HG03039 (cell line): ENCODE measurements at regions not wholly inside any gene's neighbourhood (a gene's known extent, or its start where the extent isn't known, plus 50 kb on each side); places are given as distances from the start of the nearest gene placed in this dataset.
"Not testable (repeated sequence)": the region's sequence is repeated elsewhere in the genome, so short reads cannot be mapped to it uniquely, and the experiment has no call there.

Experiments used
- ATAC-seq: cut with Tn5 transposase; IDR thresholded peaks from one replicate; pipeline ENCODE4 v1.9.1; 2021; ENCODE audit warnings: mild to moderate bottlenecking, moderate library complexity; ENCODE audit not compliant: unreplicated experiment

DNA sequence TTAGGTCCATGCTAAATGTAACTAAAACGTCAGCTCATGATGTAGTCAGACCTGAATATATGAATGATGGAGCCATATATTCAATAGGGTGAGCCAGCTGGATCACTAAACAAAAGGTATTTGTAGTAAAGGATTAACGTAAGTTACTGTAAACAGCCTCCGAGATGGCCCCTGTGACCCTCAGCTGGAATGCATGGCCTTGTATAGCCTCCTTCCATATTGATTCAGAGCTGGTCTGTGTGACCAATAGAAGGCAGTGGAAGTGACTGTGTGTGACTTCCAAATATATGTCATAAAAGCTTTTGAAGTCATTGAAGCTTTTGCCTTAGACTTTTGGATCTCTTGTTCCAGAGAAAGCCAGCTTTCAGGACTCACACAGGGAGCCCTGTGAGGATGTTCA is 154.4 kb upstream of the CHD1 start:
- no peak for ATAC-seq

DNA sequence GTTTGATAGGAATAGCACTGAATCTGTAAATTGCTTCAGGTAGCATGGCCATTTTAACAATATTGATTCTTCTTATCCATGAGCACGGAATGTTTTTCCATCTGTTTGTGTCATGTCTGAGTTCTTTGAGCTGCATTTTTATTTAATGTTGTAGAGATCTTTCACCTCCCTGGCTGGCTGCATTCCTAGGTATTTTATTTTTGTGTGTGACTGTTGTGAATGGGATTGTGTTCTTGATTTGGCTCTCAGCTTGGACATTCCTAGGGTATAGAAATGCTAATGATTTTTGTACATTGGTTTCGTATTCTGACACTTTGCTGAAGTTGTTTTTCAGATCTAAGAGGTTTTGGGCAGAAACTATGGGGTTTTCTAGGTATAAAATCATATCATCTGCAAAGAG is 152.9 kb upstream of the CHD1 start:
- ATAC-seq = no peak

DNA sequence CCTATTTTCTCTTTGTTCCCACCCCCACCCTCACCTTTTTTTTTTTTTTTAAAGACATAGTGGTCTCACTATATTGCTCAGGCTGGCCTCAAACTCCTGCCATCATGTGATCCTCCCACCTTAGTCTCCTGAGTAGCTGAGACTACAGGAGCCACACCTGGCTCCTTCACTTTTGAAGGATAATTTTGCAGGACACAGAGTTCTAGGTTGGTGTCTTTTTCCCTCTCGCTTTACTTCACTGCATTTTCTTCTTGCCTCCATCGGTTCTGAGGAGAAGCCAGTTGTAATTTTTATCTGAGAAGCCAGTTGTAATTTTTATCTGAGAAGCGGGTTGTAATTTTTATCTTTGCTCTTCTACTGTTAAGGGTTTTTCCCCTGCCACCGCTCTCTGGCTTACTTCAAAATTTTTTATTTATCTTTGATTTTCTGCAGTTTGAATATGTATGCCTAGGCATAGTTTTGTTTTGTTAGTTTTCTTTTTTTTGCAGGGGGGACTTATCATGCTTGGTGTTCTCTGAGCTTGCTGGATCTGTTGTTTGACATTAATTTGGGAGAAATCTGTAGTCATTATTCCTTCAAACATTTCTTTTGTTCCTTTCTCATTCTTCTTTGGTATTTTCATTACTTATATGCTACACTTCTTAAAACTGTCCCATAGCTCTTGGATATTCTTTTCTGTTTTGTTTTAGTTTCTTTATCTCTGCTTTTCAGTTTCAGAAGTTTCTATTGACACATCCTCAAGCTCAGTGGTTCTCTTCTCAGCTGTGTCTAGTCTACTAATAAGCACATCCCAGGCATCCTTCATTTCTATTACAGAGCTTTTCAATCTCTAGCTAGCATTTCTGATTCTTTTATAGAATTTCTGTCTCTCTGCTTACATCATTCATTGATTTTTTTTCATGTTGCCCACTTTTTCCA is 148.2 kb upstream of the CHD1 start:
- peak; percentile 77 for ATAC-seq

DNA sequence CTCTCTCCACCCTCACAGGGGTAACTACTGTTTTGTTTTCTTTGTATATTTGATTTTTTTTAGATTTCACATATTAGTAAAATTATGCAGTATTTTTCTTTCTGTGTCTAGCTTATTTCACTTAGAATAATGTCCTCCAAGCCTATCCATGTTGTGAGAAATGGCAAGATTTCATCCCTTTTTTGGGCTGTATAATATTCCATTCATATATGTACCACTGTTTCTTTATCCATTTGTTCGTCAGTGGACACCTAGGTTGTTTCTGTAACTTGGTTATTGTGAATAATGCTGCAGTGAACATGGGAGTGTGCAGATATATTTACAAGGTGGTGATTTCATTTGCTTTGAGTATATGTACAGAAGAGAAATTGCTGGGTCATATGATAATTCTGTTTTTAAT is 144.0 kb upstream of the CHD1 start:
- no peak for ATAC-seq

DNA sequence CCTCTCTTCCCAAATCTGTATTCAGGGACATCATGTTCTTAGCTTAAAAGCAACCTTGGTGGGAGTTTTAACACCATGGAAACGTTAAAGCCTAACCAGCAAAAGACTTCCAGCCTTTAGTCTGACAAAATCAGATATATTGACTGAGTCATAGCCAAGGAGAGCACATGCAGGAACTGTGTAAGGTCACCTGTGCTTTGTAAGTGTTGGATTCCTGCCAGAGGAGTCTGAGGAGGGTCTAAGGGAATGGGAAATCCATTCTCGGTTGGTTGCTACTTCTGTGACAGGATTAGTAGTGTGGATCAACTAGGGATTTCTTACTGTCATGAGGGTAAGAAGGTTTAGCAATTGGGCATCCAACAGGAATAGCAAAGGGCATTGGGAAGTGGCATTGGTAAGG is 142.0 kb upstream of the CHD1 start:
- no peak for ATAC-seq

DNA sequence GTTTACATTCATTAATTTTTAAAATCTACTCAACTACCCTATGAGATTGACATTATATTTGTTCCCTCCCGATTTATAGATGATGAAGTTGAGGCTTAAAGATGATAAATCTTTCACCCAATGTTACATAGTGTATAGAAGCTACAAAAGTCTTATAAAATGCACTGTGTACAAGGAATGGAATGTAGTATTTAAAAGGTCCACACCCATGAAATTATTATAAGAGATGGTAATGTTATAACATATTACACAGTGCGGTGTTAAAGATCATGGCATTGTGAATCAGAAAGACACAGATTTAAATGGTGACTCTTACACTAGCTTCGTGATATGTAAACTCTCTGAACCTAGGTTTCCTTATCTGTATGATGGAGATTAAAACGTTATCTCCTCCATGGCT is 141.6 kb upstream of the CHD1 start:
- ATAC-seq = no peak

DNA sequence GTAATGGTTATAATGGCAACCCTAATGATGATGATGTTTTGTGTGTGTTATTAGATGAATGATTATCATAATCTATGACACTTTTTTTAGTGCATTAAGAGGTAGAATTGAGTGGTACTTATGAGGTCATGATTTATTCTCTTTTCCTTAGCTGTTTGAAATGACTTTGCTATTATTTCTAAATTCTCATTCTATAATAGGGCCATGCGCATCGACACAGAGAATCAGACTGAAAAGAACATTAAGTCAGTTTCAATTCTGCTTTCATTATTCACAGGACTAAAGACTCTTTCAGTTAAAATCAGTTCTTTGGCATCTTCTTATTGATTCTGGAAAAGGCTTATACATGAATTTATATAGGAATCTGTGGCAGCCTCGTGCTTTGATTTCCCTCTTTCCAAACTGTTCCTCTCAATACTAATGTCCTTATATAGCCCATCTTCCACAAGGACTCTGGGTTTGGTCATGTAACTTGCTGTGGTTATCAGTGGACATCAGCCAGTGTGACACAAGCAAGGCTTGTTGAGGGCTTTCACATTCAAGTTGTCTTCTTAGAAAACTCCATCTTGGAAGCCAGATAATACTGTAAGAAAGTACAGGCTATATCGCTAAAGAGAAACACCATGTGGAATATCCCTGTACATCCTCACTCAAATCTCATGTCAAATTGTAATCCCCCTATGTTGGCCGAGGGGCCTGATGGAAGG is 140.3 kb upstream of the CHD1 start:
- peak; percentile 77 for ATAC-seq

DNA sequence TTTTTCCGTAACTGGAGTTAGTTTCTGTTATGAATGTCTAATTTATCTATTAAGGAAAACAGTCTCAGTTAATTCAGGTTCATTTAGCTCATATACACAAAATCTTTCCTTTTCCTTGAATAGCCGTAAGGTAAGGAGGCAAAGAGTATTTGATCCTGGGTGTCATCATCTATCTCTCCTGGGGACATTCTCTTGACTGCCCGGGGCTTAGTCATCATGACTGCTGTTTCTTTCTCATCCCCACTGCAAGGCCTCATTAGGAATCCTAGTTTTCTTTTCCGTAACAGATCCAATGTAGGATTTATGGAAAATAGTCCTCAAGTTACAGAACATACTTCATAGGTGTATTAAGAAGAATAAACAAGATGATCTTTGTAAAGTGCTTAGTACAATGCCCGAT is 134.9 kb upstream of the CHD1 start:
- ATAC-seq = no peak

DNA sequence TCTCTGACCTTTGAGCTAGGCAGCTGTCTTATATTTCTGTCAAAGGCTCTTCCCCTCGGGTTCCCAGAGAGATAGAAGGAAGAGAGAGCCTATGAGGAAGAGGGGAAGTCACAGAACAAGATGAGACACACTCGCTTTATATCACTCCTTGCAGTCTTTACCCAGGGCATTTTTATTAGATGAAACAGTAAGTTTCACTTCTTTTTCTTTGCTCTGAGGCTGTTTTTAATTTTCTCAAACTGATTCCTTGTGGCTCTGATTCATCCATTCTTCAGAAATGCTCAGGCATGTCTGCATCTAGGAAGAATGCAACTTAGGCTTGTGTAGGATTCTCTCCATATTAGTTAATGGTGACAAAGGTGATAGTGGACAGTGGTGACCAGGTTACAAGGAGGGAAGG is 132.9 kb upstream of the CHD1 start:
- no peak for ATAC-seq

DNA sequence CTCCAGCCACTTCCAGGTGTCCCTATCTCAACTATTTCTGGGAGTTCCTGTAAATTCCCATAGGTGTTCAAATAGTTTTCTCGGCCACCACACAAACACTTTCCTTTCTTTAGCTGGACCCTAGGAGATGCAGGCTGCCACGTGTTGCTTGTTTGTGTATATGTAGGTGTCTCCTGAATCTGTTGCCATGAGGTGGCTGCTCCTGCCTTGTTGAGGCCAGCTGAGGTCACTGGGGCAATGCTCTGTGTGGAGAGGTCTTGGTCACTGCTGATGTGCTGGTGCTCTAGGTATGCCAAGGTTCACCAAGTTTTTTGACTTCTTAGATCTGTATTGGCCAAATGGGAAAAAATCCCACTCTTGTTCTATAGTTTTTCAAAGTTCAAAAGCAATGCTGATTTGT is 132.5 kb upstream of the CHD1 start:
- no peak for ATAC-seq

DNA sequence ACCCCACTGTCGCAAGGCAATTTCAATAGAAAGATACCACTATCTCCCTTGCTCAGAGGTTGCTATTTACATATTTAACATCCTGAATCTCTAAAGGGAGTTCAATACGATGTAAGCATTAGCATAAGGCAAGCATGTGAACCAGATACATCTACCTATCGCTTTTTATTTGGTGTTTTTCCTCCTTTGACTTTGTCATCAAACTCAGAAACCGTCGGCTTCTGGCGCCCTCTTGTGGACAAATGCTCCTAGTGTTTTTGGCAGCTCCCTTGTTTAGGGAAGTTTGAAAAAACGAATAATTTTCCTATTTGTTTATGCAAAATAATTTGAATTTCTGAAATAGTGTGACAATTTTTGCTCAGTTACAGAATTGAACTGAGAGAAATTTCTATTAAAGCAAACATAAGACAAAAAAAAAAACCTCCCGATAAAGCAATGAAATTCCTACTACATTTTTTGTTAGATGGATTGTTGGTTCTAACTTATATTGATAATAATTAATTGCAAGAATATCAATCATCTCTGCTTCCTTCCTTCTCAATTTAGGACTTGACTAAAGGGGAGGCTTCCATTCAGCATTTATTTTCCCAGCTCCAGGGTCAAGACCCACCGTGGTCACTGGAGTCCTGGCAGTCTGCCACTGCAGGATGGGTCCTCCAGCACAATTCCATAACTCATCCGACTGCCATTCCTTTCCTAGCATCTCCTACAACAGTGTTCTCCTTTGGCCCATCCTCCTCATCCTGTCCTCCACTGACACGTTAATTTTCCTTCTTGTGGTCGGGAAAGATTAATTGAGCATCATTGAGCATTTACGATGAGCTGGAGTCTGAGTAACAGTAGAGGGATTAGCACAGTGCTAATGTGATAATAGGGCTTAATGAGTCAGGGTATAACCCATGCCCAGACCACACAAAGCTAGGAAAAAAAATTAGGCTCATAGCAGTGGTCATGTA is 131.8 kb upstream of the CHD1 start:
- ATAC-seq = peak; percentile 39

DNA sequence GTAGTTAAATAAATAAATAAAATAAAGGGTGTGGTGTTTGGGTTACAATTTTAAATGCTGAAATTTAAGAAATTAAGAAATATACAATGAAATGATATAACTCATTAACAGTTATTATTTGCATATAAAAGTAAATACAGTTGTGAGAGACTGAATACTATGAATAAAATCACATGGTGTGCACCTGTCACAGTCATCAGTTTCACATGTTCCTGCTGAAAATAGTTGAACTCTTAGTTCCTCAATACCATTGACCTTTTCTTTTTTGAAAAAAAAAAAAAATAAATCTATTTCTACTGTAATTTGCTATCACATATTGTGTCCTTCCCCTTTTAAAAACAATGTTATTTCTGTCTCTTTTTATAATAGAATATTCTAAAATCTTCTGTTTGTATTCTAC is 130.9 kb upstream of the CHD1 start:
- ATAC-seq = peak; percentile 53

DNA sequence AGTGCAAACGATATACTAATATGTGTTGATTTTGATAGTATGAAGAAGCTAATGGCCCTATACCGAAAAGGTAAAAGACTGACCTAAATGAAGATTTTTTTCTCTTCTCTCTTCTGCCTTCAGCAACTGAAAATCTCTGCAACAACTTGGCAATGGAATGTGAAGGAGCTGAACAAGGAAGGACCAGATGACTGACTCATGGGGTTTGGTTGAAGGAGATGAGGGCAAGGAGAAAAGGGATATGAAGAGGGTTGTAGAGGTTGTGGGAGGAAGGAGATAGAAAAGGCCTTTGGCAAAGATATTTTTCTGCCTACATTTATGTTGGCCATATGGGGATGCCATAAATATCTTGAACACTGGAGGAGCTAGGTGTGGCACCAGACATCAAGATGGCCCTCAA is 129.7 kb upstream of the CHD1 start:
- ATAC-seq = no peak

DNA sequence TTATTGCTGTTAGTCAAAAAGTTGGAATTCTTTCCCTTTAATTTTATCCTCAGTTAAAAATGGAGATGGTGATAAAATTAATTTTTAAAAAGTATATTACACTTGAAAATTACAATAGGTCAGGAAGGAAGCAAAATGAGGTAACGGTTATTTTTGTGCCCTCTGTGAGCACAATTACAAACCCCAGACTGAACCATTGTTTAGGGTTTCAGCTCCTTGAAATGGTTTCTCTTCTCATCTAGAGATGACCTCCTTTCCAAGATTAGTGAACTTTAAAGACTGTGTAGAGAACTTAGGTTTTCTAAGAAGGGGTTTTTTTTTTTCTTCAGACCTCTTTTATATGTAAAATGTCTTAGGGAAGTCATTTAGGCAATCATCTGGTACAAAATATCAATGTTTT is 126.2 kb upstream of the CHD1 start:
- no peak for ATAC-seq

DNA sequence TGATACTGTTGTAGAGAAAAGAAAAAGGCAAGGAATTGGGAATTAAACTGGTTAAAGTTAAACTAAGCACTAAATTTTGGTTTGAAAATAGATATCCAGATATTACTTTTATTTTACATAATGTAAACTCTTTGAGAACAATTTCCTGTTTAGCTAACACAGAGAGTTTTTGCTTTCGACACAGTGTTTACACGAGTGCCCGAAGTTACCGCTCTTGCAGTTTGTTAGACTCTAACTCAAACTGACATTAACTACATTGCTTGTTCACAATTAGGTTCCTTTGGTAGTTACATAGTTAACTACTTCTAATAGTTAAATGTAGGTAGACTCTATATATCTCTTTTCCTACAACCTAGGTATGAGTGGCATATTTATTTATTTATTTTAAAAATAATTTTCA is 117.1 kb upstream of the CHD1 start:
- ATAC-seq = no peak

DNA sequence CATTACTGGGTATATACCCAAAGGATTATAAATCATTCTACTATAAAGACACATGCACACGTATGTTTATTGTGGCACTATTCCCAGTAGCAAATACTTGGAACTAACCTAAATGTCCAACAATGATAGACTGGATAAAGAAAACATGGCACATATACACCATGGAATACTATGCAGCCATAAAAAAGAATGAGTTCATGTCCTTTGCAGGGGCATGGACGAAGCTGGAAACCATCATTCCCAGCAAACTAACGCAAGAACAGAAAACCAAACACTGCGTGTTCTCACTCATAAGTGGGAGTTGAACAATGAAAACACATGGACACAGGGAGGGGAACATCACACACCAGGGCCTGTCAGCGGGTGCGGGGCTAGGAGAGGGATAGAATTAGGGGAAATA is 114.5 kb upstream of the CHD1 start:
- ATAC-seq = not testable (repeated sequence)

DNA sequence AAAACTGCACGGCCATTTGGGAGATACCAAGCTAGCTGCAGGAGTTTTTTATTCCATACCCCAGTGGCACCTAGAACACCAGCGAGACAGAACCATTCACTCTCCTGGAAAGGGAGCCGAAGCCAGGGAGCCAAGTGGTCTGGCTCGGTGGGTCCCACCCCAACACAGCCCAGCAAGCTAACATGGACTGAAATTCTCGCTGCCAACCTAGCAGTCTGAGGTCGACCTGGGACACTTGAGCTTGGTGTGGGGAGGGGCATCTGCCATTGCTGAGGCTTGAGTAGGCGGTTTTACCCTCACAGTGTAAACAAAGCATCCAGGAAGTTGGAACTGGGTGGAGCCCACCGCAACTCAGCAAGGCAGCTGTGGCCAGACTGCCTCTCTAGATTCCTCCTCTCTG is 108.9 kb upstream of the CHD1 start:
- ATAC-seq = no peak

DNA sequence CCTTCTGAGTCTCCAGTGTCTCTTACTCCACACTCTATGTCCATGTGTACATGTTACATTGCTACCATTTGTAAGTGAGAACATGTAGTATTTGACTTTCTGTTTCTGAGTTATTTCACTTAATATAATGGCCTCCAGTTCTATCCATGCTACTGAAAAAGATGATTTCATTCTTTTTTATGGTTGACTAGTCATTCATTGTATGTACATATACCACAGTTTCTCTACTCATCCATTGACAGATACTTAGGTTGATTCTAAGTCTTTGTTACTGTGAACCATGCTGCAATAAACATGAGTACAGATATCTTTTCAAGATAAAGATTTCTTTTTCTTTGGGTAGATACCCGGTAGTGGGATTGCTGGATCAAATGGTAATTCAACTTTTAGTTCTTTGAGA is 107.1 kb upstream of the CHD1 start:
- no peak for ATAC-seq

DNA sequence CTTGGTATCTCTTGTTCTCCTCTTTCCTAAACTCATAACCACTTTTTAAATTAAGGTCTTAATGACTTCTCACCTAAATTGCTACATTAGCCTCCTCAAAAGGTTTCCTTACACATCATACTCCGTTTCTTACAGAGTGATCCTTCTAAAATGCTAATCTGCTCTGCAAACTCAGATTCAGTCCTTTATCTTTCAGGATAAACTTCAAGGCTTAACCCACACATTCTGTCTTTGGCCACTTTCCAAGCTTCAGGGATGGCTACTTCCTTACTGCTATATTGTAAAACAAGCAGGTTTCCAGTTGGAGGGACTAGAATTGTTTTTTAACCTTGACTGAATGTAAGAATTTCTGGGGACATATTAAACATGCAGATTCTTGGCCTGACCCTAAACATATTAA is 105.5 kb upstream of the CHD1 start:
- no peak for ATAC-seq

DNA sequence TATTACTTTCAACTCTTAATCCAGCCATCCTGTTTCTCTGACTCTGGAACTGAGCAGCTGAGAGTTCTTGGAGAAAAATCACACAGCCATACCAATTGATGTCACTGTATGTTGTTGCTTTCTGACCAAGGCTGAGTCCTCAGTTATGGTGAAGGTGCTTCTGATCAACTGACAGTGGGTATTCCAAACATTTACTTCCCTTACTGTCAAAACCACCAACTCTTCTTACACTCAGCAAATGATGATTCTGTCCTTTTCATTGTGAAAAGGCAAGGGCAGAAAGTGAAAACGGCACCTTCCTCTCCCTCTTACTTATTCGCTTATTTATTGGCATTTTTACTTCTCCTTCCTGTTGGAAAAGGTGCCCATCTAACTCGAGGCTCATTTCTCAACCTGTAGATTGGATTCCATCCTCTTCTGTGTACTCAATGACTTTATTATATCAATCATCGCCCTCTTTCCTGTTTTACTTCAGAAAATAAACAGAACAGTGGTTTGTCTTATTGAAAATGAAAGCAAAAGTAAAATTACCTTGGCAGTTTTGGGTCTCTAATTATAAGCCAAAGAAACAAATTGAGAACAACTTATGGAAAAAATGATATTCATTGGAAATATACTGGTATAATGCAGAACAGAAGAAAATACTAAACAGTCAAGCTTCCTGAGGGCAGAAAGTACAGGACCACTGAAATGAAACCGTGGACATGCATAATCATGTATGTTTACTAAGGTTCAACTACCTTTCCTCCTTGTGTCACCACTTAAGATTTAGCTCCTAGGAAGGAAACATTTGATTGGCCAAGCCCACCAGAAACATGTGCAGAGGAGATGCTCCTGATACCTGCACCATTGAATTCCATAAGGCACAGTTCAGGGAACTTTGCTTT is 104.5 kb upstream of the CHD1 start:
- peak; percentile 3 for ATAC-seq
